Transverse colon (tissue), 4 donors: ENCODE measurements at regions not wholly inside any gene's neighbourhood (a gene's known extent, or its start where the extent isn't known, plus 50 kb on each side); places are given as distances from the start of the nearest gene placed in this dataset.

ENCODE experiments used
- DNase-seq: peaks from one replicate; pipeline ENCODE4 v3.0.0-alpha.2; 2019
- H3K27ac ChIP-seq, 4 donors: fragments of 200-600 bp; sonication (generic); 2 replicates each; pipeline ENCODE4 v1.5.1; 2016 to 2018; ENCODE audit warnings: inconsistent platforms in 4 of 4
- H3K27me3 ChIP-seq: fragments of 200-600 bp; sonication (generic); 2 replicates; pipeline ENCODE4 v1.5.1; 2017; ENCODE audit warnings: inconsistent platforms
- H3K36me3 ChIP-seq, 4 donors: fragments of 200-600 bp; sonication (generic); 2 replicates each; pipeline ENCODE4 v1.5.1; 2017 to 2019; ENCODE audit warnings: inconsistent platforms in 4 of 4
- H3K4me1 ChIP-seq, 4 donors: fragments of 200-600 bp; sonication (generic); 2 replicates each; pipeline ENCODE4 v1.5.1; 2017 to 2020; ENCODE audit warnings: inconsistent platforms in 4 of 4
- H3K4me3 ChIP-seq, 4 donors: fragments of 200-600 bp; sonication (generic); 1 replicate in 1 of 4; 2 replicates in 3 of 4; pipeline versions ENCODE4 v1.5.1 to v1.6.1; 2017 to 2019; ENCODE audit warnings: inconsistent platforms in 4 of 4
- H3K9me3 ChIP-seq, 2 donors: fragments of 200-600 bp; sonication (generic); 2 replicates each; pipeline ENCODE4 v1.5.1; 2017 to 2019; ENCODE audit warnings: inconsistent platforms in 2 of 2
- CTCF ChIP-seq, 5 experiments: fragments of 200-600 bp in 3 of 5; fragments of 450-650 bp in 2 of 5; sonication (generic) in 3 of 5; IDR thresholded peaks; 1 replicate in 2 of 5; 2 replicates in 3 of 5; pipeline ENCODE4 v1.5.1; 2016 to 2017; ENCODE audit warnings: antibody characterized with exemption in 5 of 5, inconsistent platforms in 3 of 5, mild to moderate bottlenecking in 2 of 5, moderate library complexity in 1 of 5
- EP300 ChIP-seq: sonication (generic); formaldehyde crosslinking; IDR thresholded peaks from one replicate; pipeline ENCODE4 v1.6.1; 2017; ENCODE audit warnings: antibody characterized with exemption, low read depth
- POLR2A ChIP-seq: fragments of 450-650 bp; IDR thresholded peaks from one replicate; pipeline ENCODE4 v1.6.1; 2016; ENCODE audit warnings: antibody characterized with exemption, mild to moderate bottlenecking, moderate library complexity
- POLR2AphosphoS5 ChIP-seq, 3 donors: sonication (generic); formaldehyde crosslinking; IDR thresholded peaks; one replicate each; pipeline ENCODE4 v1.6.1; 2016; ENCODE audit warnings: antibody characterized with exemption in 3 of 3
- WGBS, 2 donors: methylation state at CpG; one replicate each; pipeline ENCODE4 v1.1.5; 2018; ENCODE audit warnings: low coverage in 1 of 2; 5-methylcytosine and 5-hydroxymethylcytosine counted together
- in situ Hi-C, 4 donors: fragments of 200-750 bp; cut with MboI; loops; one replicate each; pipeline versions ENCODE4 v1.15.0 to v1.15.1; 2017; ENCODE audit warnings: low sequenced_read_pairs in 3 of 4, low pct_ligation_motif_present in 1 of 4, low pct_unique_long_range_greater_than_20kb in 1 of 4
- intact Hi-C: fragments of 100-400 bp; cut with DNase I; formaldehyde crosslinking; loops from one replicate; pipeline ENCODE4 v1.15.1; 2023; ENCODE audit warnings: low total_unique reads

GRCh38 chr15:62850791-62851291 lies 191.7 kb upstream of the TPM1 start:
- no peak overlapping the region for H3K4me3 ChIP-seq
- peaks cover 6 to 8% (median 7%) of the 10 kb centered on the region in 4 donors for H3K4me1 ChIP-seq
- no peaks in the 10 kb centered on the region for H3K9me3 ChIP-seq
- in situ Hi-C loops (no loop called here), intact Hi-C loops (no loop called here)
- no peaks in the 10 kb centered on the region for H3K36me3 ChIP-seq
- no peak for TF ChIP-seq CTCF (IDR thresholded peaks at IDR 0.05)
- no peak for TF ChIP-seq POLR2A
- no peak for TF ChIP-seq EP300
- TF ChIP-seq POLR2AphosphoS5 (IDR thresholded peaks at IDR 0.05): no peak
- H3K27me3 ChIP-seq: no peaks in the 10 kb centered on the region
- WGBS, 2 donors: 86% methylated on average over 9 of the region's 9 CpGs; no CpG with 5 or more reads in 1 of the 2 donors
- H3K27ac ChIP-seq: no peak overlapping the region
- no peak for DNase-seq

- in situ Hi-C loops (no loop called here), intact Hi-C loops (no loop called here)
- Histone ChIP-seq H3K4me3 (no peak overlapping the region), H3K36me3 (no peaks in the 10 kb centered on the region), H3K4me1 (peaks cover 3 to 5% (median 4%) of the 10 kb centered on the region in 4 donors), H3K27ac (no peak overlapping the region), H3K9me3 (no peaks in the 10 kb centered on the region), H3K27me3 (no peaks in the 10 kb centered on the region)
- TF ChIP-seq POLR2A (no peak), POLR2AphosphoS5 (IDR thresholded peaks at IDR 0.05) (no peak), EP300 (no peak), CTCF (IDR thresholded peaks at IDR 0.05) (no peak)
- DNase-seq: no peak
- 70 to 93% methylated on average over 3 to 5 of the region's 5 CpGs for WGBS, 2 donors
Measured at GRCh38 chr15:62853114-62853840, 189.3 kb upstream of the TPM1 start.

- Histone ChIP-seq H3K9me3 (no peaks in the 10 kb centered on the region), H3K27me3 (no peaks in the 10 kb centered on the region), H3K4me1 (peaks cover 0 to 4% (median 0%) of the 10 kb centered on the region in 4 donors), H3K27ac (no peak overlapping the region), H3K36me3 (no peaks in the 10 kb centered on the region), H3K4me3 (no peak overlapping the region)
- 50 to 82% methylated on average over 2 to 6 of the region's 6 CpGs for WGBS, 2 donors
- DNase-seq: no peak
- TF ChIP-seq POLR2AphosphoS5 (IDR thresholded peaks at IDR 0.05) (no peak), CTCF (IDR thresholded peaks at IDR 0.05) (no peak), POLR2A (no peak), EP300 (no peak)
- intact Hi-C loops: no loop called here
- in situ Hi-C loops: no loop called here
Measured at GRCh38 chr15:62853841-62854225, 188.7 kb upstream of the TPM1 start.

- TF ChIP-seq EP300 (no peak), POLR2A (no peak), POLR2AphosphoS5 (IDR thresholded peaks at IDR 0.05) (no peak), CTCF (IDR thresholded peaks at IDR 0.05) (no peak)
- H3K4me1 ChIP-seq: peaks cover 0 to 4% (median 0%) of the 10 kb centered on the region in 4 donors
- H3K27me3 ChIP-seq: no peaks in the 10 kb centered on the region
- in situ Hi-C loops: no loop called here
- H3K36me3 ChIP-seq: no peaks in the 10 kb centered on the region
- H3K27ac ChIP-seq: no peak overlapping the region
- no peak overlapping the region for H3K4me3 ChIP-seq
- WGBS, 2 donors: 85 to 90% methylated on average over 7 to 12 of the region's 12 CpGs
- DNase-seq: no peak
- intact Hi-C loops: no loop called here
- no peaks in the 10 kb centered on the region for H3K9me3 ChIP-seq
Measured at GRCh38 chr15:62854420-62855084, 188.0 kb upstream of the TPM1 start.
